Nucleus accumbens (tissue), 56 donors: ENCODE measurements at regions not wholly inside any gene's neighbourhood (a gene's known extent, or its start where the extent isn't known, plus 50 kb on each side); places are given as distances from the start of the nearest gene placed in this dataset.

ENCODE experiments used
- DNase-seq, 56 donors: peaks; one replicate each; lab custom pipeline; 2025; lab: John Stamatoyannopoulos, UW

- DNase-seq: no peak
These were observed 66.5 kb downstream of the RNF6 start for GRCh38 chr13:26155568-26155967.

DNA sequence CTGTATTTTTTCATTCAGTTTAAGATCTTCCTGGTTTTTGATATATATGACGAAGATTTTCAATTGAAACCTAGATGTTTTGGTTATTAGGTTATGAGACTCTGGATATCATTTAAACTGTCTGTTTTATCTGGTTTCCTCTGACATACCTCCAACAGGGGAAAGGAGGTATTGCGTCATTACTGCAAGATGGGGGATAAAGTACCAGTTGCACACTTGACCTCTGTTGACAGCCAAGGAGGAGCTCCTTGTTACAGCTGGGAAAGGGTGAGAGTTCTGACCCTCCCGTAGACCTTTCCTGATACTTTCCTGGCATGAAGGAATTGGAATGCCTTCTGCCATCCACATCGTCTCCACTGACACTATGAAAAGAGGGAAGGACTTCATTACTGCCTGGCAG is 82.0 kb upstream of the SHISA2 start:
- no peak for DNase-seq

GRCh38 chr13:26133286-26133685 is 81.5 kb upstream of the SHISA2 start:
- DNase-seq: no peak

- DNase-seq: peak in 9 of 56 donors; percentile 1 to 25 (median 3)
These were observed 80.9 kb upstream of the SHISA2 start for GRCh38 chr13:26132756-26133155.

- no peak for DNase-seq
These were observed 76.9 kb upstream of the SHISA2 start for GRCh38 chr13:26128676-26129075.

GRCh38 chr13:26117620-26118019 is 65.8 kb upstream of the SHISA2 start:
- DNase-seq: no peak

- DNase-seq: no peak
These were observed 61.0 kb upstream of the SHISA2 start for GRCh38 chr13:26112843-26113242.

DNA sequence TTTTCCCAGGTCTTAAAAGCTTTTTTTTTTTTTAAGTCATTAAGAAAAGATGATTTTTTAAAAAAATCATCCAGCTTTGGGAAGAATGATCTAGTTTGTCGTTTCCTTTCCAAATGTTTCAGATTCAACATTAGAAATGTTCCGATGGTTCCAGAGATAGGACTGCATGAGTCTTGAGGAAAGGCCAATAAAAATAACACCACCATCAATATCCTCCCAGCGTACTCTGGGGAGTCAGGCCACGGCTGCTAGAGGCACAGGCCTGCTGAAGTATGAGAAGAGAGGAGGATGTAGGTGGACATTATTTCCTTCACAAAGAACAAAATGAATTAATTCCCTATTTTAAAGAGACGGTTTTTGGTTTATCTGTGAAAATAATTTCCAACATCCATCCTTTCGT is 60.0 kb upstream of the SHISA2 start:
- DNase-seq: no peak
